HepG2 (cell line): ENCODE measurements at regions not wholly inside any gene's neighbourhood (a gene's known extent, or its start where the extent isn't known, plus 50 kb on each side); places are given as distances from the start of the nearest gene placed in this dataset.

Experiments used
- ATAC-seq: fragments of 200-7000 bp; cut with Tn5 transposase; 3 replicates; pipeline ENCODE4 v1.9.1; 2020; ENCODE audit warnings: mild to moderate bottlenecking, moderate library complexity
- BruUV-seq: library from RNA; stranded (reverse); fragments of 400-500 nt; replicated peaks from 2 replicates; lab custom pipeline; 2021; lab: Mats Ljungman, UMichigan
- CTCF ChIA-PET: fragments of 300-600 bp; formaldehyde crosslinking; extraction: SDS; loops from one replicate; lab custom pipeline; 2021; ENCODE audit warnings: low total read pairs, inconsistent platforms, low intra/inter-chr PET ratio; lab: Yijun Ruan, JAX
- POLR2A ChIA-PET: fragments of 350-600 bp; sonication (Branson Sonifier 250); formaldehyde crosslinking; loops from one replicate; lab custom pipeline; 2020; ENCODE audit warnings: antibody characterized with exemption, inconsistent platforms; lab: Yijun Ruan, JAX
- DNase-seq: peaks from one replicate; pipeline ENCODE4 v3.0.0-alpha.2; 2015; ENCODE audit warnings: low spot score
- FAIRE-seq: peaks from 3 replicates; lab custom pipeline; 2011; peaks lifted over from hg19 to GRCh38; lab: Jason Lieb, UNC
- H2AFZ ChIP-seq: one replicate; pipeline ENCODE4 v1.6.1; 2011; ENCODE audit warnings: low read length, inconsistent platforms
- H3K27ac ChIP-seq: fragments of 300-600 bp; 3 replicates; pipeline ENCODE4 v1.8.0; 2011; ENCODE audit warnings: mixed run types, mild to moderate bottlenecking, mixed read lengths, low read length, inconsistent platforms; ENCODE audit not compliant: insufficient read depth; ENCODE audit errors: extremely low read length
- H3K27me3 ChIP-seq, 2 experiments: fragments of 200-600 bp in 1 of 2; 2 replicates in 1 of 2; 3 replicates in 1 of 2; pipeline versions ENCODE4 v1.6.0 to v1.8.0; 2011; ENCODE audit warnings: low read length in 2 of 2, mild to moderate bottlenecking in 2 of 2, moderate library complexity in 2 of 2, inconsistent platforms in 1 of 2; ENCODE audit not compliant: insufficient read depth in 2 of 2, control insufficient read depth in 1 of 2
- H3K36me3 ChIP-seq, 2 experiments: fragments of 200-600 bp in 1 of 2; replicated peaks in 1 of 2; 2 replicates in 1 of 2; 3 replicates in 1 of 2; pipeline versions ENCODE4 v1.5.1 to v1.8.0; 2011; ENCODE audit warnings: low read length in 2 of 2, inconsistent platforms in 1 of 2; ENCODE audit not compliant: insufficient read depth in 2 of 2, control insufficient read depth in 1 of 2
- H3K4me1 ChIP-seq: 2 replicates; pipeline ENCODE4 v1.5.1; 2012; ENCODE audit warnings: low read length, inconsistent platforms; ENCODE audit not compliant: insufficient read depth
- H3K4me2 ChIP-seq: 2 replicates; pipeline ENCODE4 v1.6.0; 2011; ENCODE audit warnings: low read depth, low read length, inconsistent platforms
- H3K4me3 ChIP-seq, 3 experiments: fragments of 200-600 bp in 1 of 3; sonication (generic), shearing (Covaris generic) in 1 of 3; replicated peaks in 1 of 3; 2 replicates each; pipeline ENCODE4 v1.5.1; 2011 to 2016; ENCODE audit warnings: low read length in 3 of 3, inconsistent platforms in 2 of 3, low read depth in 2 of 3, mild to moderate bottlenecking in 2 of 3, control low read depth in 1 of 3, mixed read lengths in 1 of 3; ENCODE audit not compliant: insufficient read depth in 1 of 3
- H3K79me2 ChIP-seq: one replicate; pipeline ENCODE4 v1.6.1; 2011; ENCODE audit warnings: low read length, inconsistent platforms; ENCODE audit not compliant: insufficient read depth
- H3K9ac ChIP-seq: 2 replicates; pipeline ENCODE4 v1.6.0; 2011; ENCODE audit warnings: mild to moderate bottlenecking, low read depth, low read length, inconsistent platforms; ENCODE audit not compliant: insufficient read depth
- H3K9me3 ChIP-seq: 2 replicates; pipeline ENCODE4 v1.5.1; 2012; ENCODE audit warnings: mild to moderate bottlenecking, low read length
- H4K20me1 ChIP-seq: 2 replicates; pipeline ENCODE4 v1.6.0; 2011; ENCODE audit warnings: inconsistent platforms, mild to moderate bottlenecking, low read length, moderate library complexity; ENCODE audit not compliant: insufficient read depth
- AGO1 ChIP-seq: fragments of 200-400 bp; formaldehyde crosslinking; IDR thresholded peaks from 2 replicates; pipeline ENCODE4 v1.6.1; 2017; ENCODE audit warnings: mild to moderate bottlenecking, low read depth, low read length, moderate library complexity; ENCODE audit not compliant: poor library complexity, severe bottlenecking
- AHDC1 ChIP-seq: sonication (generic); formaldehyde crosslinking; IDR thresholded peaks from 2 replicates; pipeline ENCODE4 v1.5.1; 2020; ENCODE audit warnings: mild to moderate bottlenecking, missing genetic modification reagents, borderline replicate concordance
- ATF1 ChIP-seq: IDR thresholded peaks from 2 replicates; pipeline ENCODE4 v1.6.1; 2016; ENCODE audit warnings: mild to moderate bottlenecking, control low read depth
- KLF15 ChIP-seq: sonication (generic); formaldehyde crosslinking; IDR thresholded peaks from 2 replicates; pipeline ENCODE4 v1.8.1; 2023; ENCODE audit warnings: borderline replicate concordance, mild to moderate bottlenecking, inconsistent platforms, missing genetic modification reagents, mixed read lengths
- MYC ChIP-seq: sonication (generic); formaldehyde crosslinking; IDR thresholded peaks from 2 replicates; pipeline ENCODE4 v1.9.0; 2021; ENCODE audit warnings: missing genetic modification reagents, borderline replicate concordance
- NR2F1 ChIP-seq, 2 experiments: fragments of 450-650 bp in 1 of 2; formaldehyde crosslinking in 1 of 2; IDR thresholded peaks; 2 replicates each; pipeline versions ENCODE4 v1.5.0 to v1.6.1; 2016 to 2020; ENCODE audit warnings: mild to moderate bottlenecking in 1 of 2, missing compliant biosample characterization in 1 of 2, missing genetic modification reagents in 1 of 2, moderate library complexity in 1 of 2
- NR3C1 ChIP-seq: sonication (generic); formaldehyde crosslinking; IDR thresholded peaks from 2 replicates; pipeline ENCODE4 v1.4.0; 2020; ENCODE audit warnings: missing genetic modification reagents
- PCBP1 ChIP-seq: fragments of 200-400 bp; formaldehyde crosslinking; IDR thresholded peaks from 2 replicates; pipeline ENCODE4 v1.6.1; 2017; ENCODE audit warnings: mild to moderate bottlenecking, low read depth, low read length, borderline replicate concordance
- PHF8 ChIP-seq: sonication (generic); formaldehyde crosslinking; IDR thresholded peaks from 2 replicates; pipeline ENCODE4 v1.5.0; 2020; ENCODE audit warnings: missing genetic modification reagents
- RNF2 ChIP-seq: fragments of 450-650 bp; conservative IDR thresholded peaks from 2 replicates; pipeline ENCODE4 v1.6.1; 2016; ENCODE audit warnings: low read depth
- SRSF4 ChIP-seq: fragments of 200-400 bp; formaldehyde crosslinking; IDR thresholded peaks from one replicate; pipeline ENCODE4 v1.6.1; 2018; ENCODE audit warnings: mild to moderate bottlenecking, low read depth, low read length, moderate library complexity; ENCODE audit not compliant: poor library complexity, severe bottlenecking
- ZFAT ChIP-seq: sonication (generic); formaldehyde crosslinking; conservative IDR thresholded peaks from 2 replicates; pipeline ENCODE4 v1.8.1; 2023; ENCODE audit warnings: missing genetic modification reagents, inconsistent platforms
- ZFYVE20 ChIP-seq: sonication (generic); formaldehyde crosslinking; IDR thresholded peaks from 2 replicates; pipeline ENCODE4 v1.8.0; 2023; ENCODE audit warnings: low read depth, mild to moderate bottlenecking, moderate library complexity, missing genetic modification reagents, borderline replicate concordance
- ZHX1 ChIP-seq: sonication (generic); formaldehyde crosslinking; IDR thresholded peaks from 2 replicates; pipeline ENCODE4 v1.8.1; 2022; ENCODE audit warnings: low read depth, mild to moderate bottlenecking, missing genetic modification reagents
- ZNF253 ChIP-seq: sonication (generic); formaldehyde crosslinking; IDR thresholded peaks from 2 replicates; pipeline ENCODE4 v1.8.0; 2022; ENCODE audit warnings: mild to moderate bottlenecking, missing genetic modification reagents, borderline replicate concordance
- ZNF616 ChIP-seq: sonication (generic); formaldehyde crosslinking; IDR thresholded peaks from 2 replicates; pipeline ENCODE4 v1.5.0; 2020; ENCODE audit warnings: low read depth, mild to moderate bottlenecking, missing genetic modification reagents
- ZNF773 ChIP-seq: sonication (generic); formaldehyde crosslinking; IDR thresholded peaks from 2 replicates; pipeline ENCODE4 v1.4.0; 2020; ENCODE audit warnings: missing genetic modification reagents, borderline replicate concordance
- WGBS: methylation state at CpG from one replicate; pipeline ENCODE4 v1.1.6; 2017; ENCODE audit warnings: low lambda C conversion rate; 5-methylcytosine and 5-hydroxymethylcytosine counted together
- in situ Hi-C: cut with HindIII; loops from 2 replicates; pipeline ENCODE4 v1.10.0; 2017; ENCODE audit warnings: low pct_unique_long_range_greater_than_20kb; ENCODE audit not compliant: extremely low pct_ligation_motif_present
- intact Hi-C: fragments of 100-400 bp; cut with micrococcal nuclease; formaldehyde crosslinking; loops from one replicate; pipeline ENCODE4 v1.10.0; 2022; ENCODE audit not compliant: unreplicated experiment

- no peak for TF ChIP-seq AHDC1 (CRISPR knock-in tag)
- no peak for TF ChIP-seq RNF2
- no peak for TF ChIP-seq ZNF616
- no peak for TF ChIP-seq NR3C1 (CRISPR knock-in tag)
- no peak for TF ChIP-seq ZNF253 (CRISPR knock-in tag)
- TF ChIP-seq PHF8 (CRISPR knock-in tag) = no peak
- no peak for TF ChIP-seq ZFYVE20 (CRISPR knock-in tag)
Measured at GRCh38 chr6:22424196-22424595, 127.4 kb upstream of the PRL start (continued).

- Histone ChIP-seq H2AFZ (no peak overlapping the region), H3K27ac (no peak overlapping the region), H3K4me3 (no peak overlapping the region), H3K4me1 (no peaks in the 10 kb centered on the region), H3K36me3 (no peaks in the 10 kb centered on the region), H3K27me3 (no peaks in the 10 kb centered on the region), H3K79me2 (no peaks in the 10 kb centered on the region), H3K9me3 (peaks cover 81% of the 10 kb centered on the region), H3K9ac (no peak overlapping the region), H3K4me2 (no peak overlapping the region), H4K20me1 (no peaks in the 10 kb centered on the region)
- 45% methylated on average over 2 of the region's 2 CpGs for WGBS
- CTCF ChIA-PET = no interaction called here
- in situ Hi-C loops = no loop called here
- DNase-seq (no peak), FAIRE-seq (no peak), ATAC-seq (no peak)
- BruUV-seq = no TSS peak
- intact Hi-C loops = no loop called here
- POLR2A ChIA-PET = no interaction called here
- no peak for TF ChIP-seq KLF15 (CRISPR knock-in tag)
- no peak for TF ChIP-seq NR2F1 (CRISPR knock-in tag; IDR thresholded peaks at IDR 0.05)
- TF ChIP-seq MYC (CRISPR knock-in tag) = no peak
- TF ChIP-seq AGO1 = no peak
- no peak for TF ChIP-seq ZNF773 (CRISPR knock-in tag)
- TF ChIP-seq ZHX1 (CRISPR knock-in tag) = no peak
- TF ChIP-seq PCBP1 = no peak
- no peak for TF ChIP-seq ZFAT (CRISPR knock-in tag)
- no peak for TF ChIP-seq SRSF4
- TF ChIP-seq ATF1 = no peak
Measured at GRCh38 chr6:22432060-22432459, 135.2 kb upstream of the PRL start.
